ENCODE measurements at regions not wholly inside any gene's neighbourhood (a gene's known extent, or its start where the extent isn't known, plus 50 kb on each side); places are given as distances from the start of the nearest gene placed in this dataset.

DNA sequence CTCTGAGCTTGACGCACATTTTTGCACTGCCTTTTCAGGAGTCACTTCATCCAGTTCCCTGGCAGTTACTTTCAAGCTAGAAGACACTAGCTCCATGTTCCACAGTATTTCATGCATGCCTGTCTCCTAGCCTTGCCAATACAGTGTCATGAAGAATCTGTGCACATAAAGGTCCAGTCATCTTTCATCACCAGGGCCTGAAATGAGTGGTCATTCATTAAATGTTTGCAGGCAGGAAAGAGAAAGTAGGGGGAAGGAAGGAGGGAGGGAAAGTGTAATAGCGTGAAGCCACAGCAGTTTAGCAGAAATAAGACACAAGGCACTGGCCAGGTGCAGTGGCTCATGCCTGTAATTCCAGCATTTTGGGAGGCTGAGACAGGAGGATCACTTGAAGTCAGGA, 92.4 kb upstream of the COPS8 start:
- no peak for TF ChIP-seq POLR2A (IDR thresholded peaks at IDR 0.05)
- TF ChIP-seq, protein P1, sequence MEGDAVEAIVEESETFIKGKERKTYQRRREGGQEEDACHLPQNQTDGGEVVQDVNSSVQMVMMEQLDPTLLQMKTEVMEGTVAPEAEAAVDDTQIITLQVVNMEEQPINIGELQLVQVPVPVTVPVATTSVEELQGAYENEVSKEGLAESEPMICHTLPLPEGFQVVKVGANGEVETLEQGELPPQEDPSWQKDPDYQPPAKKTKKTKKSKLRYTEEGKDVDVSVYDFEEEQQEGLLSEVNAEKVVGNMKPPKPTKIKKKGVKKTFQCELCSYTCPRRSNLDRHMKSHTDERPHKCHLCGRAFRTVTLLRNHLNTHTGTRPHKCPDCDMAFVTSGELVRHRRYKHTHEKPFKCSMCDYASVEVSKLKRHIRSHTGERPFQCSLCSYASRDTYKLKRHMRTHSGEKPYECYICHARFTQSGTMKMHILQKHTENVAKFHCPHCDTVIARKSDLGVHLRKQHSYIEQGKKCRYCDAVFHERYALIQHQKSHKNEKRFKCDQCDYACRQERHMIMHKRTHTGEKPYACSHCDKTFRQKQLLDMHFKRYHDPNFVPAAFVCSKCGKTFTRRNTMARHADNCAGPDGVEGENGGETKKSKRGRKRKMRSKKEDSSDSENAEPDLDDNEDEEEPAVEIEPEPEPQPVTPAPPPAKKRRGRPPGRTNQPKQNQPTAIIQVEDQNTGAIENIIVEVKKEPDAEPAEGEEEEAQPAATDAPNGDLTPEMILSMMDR (IDR thresholded peaks at IDR 0.05), result no peak

Measured in body of pancreas (tissue), 4 donors.